HG03139 (cell line): ENCODE measurements at regions not wholly inside any gene's neighbourhood (a gene's known extent, or its start where the extent isn't known, plus 50 kb on each side); places are given as distances from the start of the nearest gene placed in this dataset.

ENCODE experiments used
- ATAC-seq: cut with Tn5 transposase; IDR thresholded peaks from one replicate; pipeline ENCODE4 v1.9.1; 2021; ENCODE audit not compliant: unreplicated experiment

GRCh38 chr21:16169102-16169511 lies 439.3 kb downstream of the USP25 start:
- ATAC-seq: no peak

GRCh38 chr21:16169779-16170178 lies 440.0 kb downstream of the USP25 start:
- no peak for ATAC-seq

- ATAC-seq: no peak
Measured at GRCh38 chr21:16176570-16176969, 446.8 kb downstream of the USP25 start.

DNA sequence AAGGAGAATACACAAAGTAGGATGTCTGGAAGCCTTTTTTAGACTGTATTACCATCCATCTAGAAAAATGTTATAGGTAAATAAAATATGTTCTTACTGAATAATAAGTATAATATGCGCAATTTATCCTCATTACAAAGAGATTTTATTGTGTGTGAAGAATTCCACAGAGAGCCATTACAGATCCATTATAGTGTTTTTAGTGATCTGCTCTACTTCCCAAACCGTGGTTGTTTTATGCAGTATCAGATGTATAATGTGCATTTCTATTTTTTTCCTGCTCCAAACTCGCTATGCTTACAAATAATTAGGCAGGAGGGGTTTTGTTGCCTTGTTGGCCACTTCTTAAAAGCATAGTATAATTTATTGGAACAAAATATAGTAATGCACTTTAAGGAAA lies 447.8 kb downstream of the USP25 start:
- ATAC-seq: no peak

DNA sequence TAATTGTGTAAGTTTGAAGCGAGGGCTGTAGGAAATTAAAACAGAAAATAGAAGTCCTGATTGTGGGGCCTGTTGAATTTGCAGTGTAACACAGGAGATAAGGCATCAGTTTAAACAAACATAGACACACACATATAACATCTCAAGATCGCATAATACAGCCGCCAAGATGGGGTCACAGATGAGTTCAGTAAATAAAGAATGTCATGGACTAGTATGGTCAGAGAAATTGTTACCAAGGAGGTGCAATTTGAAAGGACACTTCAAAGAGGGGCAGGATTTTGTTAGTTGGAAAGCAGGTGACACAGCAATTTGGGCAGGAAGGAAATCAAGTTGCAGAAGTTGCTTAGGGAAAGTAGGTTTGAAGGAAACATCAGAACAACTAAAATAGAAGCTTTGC lies 450.0 kb downstream of the USP25 start:
- ATAC-seq: no peak

GRCh38 chr21:16180614-16181013 lies 450.8 kb downstream of the USP25 start:
- no peak for ATAC-seq

- no peak for ATAC-seq
Measured at GRCh38 chr21:16181018-16181417, 451.2 kb downstream of the USP25 start.

GRCh38 chr21:16185766-16186165 lies 456.0 kb downstream of the USP25 start:
- no peak for ATAC-seq

GRCh38 chr21:16186742-16187141 lies 457.0 kb downstream of the USP25 start:
- no peak for ATAC-seq

DNA sequence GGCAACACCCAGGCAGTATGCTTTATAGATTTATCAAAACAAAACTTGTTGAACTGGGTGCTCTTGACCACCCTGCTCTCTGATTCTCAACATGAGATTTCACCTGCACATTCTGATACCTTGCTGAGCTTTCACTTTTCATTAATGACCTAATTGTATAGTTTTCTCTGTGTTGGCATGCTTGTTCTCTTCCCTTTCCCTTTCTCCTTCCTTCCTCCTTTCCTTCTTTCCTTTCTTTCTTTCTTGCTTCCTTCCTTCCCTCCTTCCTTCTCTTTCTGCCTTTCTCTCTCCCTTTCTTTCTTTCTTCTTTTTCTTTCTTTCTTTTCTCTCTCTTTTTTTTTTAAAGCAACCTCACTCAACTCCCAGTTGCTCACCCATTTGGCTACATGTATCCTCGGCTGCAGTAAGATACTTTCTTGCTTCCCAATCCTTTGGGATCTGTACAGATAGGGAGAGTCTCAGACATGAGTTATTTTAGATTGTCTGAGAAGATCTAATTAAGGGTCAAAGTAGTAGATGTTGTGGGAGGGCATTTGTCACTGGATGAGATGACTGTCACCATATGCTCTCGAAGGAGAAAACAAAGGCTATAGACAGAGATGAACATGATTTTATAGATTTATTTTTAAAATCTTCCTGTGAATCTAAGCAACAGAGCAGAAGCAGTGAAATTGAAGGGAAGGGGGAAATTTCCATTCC lies 458.0 kb downstream of the USP25 start:
- ATAC-seq: no peak

GRCh38 chr21:16192902-16193301 lies 463.1 kb downstream of the USP25 start:
- ATAC-seq: no peak

DNA sequence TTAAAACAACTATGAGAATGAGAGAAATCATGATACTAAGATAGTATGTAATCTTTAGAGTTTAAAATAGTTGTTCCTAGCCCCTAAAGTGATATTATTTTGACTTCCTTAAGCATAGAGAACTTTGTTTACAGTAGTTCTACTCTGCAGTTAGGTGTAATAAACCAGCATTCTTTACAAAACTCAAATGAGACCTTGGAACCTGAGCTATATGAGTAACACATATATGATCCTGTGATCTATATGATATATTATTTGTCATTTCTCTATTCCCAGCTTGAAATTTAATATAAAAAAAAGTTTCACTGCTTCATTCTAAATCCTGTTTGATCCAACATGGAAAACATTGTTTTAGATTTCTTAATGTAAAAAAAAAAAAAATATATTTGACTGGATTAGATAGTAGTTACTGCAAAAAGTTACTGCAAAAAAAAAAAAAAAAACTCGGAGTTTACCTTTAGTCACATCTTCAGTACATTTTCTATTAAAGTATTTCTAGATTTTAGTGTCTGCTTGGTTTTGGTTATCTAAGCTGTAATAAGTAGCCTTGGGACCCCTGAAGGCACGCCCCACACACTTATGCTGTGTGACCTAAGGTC lies 463.8 kb downstream of the USP25 start:
- no peak for ATAC-seq

DNA sequence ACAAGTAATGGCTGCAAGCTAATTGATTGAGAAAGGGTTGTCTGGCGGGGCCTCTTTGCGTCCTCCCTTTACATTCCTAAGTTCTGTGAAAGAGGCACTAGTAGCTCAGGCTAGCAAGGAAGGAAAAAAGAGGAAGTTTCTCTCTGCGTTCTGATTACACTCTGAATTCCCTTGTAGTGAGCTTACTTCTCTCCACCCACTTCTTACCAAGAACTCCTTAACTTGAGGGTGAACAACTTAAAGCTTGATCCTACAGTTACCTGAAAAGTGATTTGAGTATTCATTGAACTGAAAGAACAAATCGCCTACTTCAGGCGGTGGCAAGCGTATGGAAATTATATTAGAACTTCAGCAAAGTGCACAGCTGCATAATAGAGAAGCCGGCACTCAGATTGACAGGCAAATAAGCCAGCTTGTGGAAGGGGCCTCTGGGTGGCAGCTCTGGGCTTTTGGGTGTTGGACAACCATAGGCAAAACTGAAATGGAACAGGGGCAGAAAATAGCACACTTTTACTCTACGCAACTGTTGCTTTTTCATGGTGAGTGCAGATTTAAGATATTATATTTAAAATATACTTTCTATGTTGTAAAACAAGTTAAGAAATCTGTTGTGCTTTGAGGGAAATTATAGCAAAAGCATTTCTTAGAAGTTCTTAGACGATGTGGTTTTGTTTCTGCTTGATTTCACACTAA lies 464.5 kb downstream of the USP25 start:
- no peak for ATAC-seq

DNA sequence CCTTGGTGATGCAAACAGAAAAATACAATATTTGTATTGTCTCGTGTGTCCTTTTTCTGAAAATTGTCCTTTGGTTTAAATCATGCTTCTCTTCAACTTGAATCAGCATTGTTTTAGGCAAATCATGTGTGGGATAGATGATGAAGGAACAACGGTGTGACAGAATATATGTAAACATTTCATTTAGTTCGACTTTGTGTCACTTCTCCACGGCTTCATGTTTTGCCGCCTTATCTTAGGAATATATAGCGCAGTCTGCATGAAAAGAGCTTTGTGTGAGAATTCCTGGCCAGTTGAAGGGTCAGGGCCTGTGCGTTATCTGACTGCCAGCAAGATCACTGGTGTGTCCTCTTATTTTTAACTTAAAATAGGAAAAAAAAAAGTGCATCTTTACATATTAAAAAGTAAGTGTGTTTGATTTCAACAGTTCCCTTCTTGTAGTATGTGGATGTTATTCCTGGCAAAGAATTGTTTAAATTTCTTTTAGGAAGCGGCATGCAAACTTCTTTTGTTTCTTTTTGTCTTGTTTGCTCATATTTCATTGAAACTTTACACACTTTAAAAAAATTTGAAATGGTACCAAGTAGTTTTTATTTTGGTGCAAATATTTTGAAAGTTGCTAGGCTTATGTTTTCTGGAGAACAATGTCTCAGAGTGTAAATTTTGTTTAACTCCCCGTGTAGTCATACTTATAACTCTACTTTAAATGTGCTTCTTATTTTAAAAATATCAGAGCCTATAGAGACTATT lies 465.2 kb downstream of the USP25 start:
- no peak for ATAC-seq

DNA sequence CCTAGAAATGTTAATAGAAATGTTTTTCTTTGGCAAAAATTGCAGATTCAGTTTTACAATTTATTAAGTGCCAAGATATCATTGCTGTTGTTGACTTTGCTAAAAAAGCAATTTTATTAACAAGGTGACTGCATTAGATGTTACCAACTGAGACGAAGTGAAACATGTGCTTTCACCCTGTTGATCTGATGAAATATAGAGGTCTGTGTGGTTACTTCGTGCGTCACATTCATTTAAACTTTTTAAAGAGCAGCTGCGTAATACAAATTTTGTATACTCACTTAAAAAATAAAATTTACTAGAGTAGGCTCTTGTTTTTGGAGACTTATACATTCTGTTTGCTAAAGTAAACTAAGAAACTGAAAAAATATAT lies 465.7 kb downstream of the USP25 start:
- ATAC-seq: no peak

DNA sequence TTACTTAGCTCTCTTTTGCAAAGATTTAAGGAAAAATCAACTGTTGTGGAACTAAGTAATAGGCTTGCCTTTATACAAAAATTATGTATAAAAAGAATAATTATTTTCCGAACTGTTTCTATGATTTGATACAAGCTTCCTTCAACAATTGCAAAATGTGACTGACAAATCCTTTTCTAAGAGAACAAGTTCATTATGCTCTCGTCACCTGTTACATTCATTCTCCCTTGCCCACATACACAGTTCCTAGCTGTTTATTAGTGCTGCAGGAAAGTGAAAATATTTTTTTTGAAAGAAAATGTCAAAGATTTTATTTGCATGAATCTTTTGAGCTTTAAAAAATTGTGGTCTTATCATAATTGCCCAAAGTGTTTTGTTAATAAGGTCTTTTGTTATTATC lies 466.2 kb downstream of the USP25 start:
- no peak for ATAC-seq

GRCh38 chr21:16198546-16198945 lies 468.8 kb downstream of the USP25 start:
- ATAC-seq: no peak

DNA sequence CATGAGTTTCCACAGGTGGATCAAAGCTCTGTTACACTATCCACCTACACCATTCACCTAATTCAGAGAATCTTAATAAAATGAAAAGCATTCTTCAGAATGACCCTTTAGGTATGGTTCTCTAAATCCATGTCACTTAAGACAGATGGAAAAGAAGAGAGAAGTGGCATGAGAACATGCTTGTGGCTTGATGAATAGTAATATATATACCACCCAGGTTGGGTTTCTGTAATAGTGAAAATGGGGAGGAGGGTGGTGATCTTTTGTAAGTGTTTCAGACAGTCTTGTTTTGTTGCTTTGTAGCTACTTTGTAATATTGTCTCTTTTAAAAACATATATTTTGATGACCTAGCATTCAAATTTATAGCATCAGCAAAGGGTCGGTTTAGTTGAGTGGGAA lies 469.8 kb downstream of the USP25 start:
- no peak for ATAC-seq

DNA sequence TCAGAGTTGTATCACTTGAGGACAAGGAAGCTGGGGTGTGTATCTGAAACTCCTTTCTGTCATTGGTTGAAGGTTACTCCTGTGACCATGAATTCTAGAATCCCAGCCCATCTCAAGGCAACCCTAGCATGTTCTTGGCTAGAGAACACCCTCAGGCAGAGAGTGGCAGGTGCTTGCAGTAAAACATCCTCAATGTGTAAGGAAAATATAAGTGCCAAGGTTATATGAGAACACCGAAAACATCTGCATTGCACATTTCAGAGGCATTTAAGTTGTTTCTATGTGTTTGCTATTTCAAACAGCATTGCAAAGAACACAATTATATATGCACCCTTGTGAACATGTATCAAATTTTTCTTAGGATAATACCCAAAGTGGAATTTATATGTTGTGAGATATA lies 471.9 kb downstream of the USP25 start:
- no peak for ATAC-seq

DNA sequence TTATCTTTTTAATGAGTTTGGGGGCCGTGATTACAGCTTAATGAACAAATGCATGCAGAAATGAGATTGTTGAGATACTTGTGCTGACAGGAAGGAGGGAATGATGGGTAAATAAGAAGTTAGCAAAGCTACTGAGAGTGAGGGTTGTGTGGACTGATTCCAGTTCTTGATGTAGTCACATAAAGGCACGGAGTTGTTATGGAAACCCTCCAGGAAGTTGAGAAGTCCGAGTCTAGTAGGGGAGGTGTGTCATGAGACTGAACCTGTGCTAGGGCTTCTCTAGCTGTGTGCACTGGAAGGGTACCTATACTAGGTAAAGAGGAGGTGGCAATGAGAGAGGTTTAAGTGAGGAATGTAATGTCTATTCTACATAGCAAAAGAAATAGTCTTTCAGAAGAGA lies 475.7 kb downstream of the USP25 start:
- no peak for ATAC-seq

GRCh38 chr21:16211339-16212303 lies 481.8 kb downstream of the USP25 start:
- ATAC-seq: no peak
